LNCAP (cell line): ENCODE measurements at regions not wholly inside any gene's neighbourhood (a gene's known extent, or its start where the extent isn't known, plus 50 kb on each side); places are given as distances from the start of the nearest gene placed in this dataset.
A peak's percentile ranks its signal among the peaks of the same experiment; 100 is the strongest.

Experiments used
- TF ChIP-seq, protein P1 (sequence below): fragments of 450-650 bp; IDR thresholded peaks from 2 replicates; pipeline ENCODE4 v1.5.1; 2017; ENCODE audit warnings: mild to moderate bottlenecking

DNA sequence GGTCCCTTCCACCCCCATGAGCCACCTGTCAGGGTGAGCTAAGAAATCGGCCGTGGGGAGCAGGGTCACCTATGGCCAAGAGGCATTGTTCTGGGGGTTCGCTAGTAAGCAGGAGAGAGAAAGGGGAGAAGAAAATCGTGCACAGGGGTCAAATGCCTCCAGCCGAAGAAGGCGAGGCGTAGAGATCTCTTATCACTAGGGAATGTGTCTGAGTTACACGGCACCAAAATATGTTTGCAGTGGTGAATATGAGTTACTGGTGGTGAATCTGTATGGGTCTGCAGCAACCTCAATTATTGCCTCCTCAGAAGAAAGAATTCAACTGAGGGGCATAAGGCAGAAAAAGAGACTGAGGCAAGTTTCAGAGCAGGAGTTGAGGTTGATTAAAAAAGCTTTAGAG, 54.2 kb upstream of the RABGAP1L start:
- TF ChIP-seq, protein P1, sequence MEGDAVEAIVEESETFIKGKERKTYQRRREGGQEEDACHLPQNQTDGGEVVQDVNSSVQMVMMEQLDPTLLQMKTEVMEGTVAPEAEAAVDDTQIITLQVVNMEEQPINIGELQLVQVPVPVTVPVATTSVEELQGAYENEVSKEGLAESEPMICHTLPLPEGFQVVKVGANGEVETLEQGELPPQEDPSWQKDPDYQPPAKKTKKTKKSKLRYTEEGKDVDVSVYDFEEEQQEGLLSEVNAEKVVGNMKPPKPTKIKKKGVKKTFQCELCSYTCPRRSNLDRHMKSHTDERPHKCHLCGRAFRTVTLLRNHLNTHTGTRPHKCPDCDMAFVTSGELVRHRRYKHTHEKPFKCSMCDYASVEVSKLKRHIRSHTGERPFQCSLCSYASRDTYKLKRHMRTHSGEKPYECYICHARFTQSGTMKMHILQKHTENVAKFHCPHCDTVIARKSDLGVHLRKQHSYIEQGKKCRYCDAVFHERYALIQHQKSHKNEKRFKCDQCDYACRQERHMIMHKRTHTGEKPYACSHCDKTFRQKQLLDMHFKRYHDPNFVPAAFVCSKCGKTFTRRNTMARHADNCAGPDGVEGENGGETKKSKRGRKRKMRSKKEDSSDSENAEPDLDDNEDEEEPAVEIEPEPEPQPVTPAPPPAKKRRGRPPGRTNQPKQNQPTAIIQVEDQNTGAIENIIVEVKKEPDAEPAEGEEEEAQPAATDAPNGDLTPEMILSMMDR = no peak

DNA sequence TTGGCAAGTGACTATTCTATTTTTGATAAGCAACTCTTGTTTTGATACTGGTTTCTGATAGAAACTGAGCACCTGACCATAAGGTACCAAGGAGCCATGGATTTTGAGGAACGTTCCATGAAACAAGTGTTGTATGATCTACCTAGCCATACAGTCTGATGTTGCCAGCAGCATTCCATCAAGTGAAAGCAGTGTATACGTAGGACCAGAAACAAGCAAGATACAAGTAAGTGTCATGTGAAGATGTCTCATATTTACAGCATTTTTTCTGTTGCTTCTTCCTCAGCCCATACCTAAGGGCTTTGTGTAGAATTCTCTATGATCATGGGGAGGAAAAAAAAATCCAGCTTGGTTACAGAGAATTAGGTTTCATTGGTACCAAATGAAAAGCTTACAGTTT, 55.6 kb upstream of the RABGAP1L start:
- TF ChIP-seq, protein P1 = no peak

DNA sequence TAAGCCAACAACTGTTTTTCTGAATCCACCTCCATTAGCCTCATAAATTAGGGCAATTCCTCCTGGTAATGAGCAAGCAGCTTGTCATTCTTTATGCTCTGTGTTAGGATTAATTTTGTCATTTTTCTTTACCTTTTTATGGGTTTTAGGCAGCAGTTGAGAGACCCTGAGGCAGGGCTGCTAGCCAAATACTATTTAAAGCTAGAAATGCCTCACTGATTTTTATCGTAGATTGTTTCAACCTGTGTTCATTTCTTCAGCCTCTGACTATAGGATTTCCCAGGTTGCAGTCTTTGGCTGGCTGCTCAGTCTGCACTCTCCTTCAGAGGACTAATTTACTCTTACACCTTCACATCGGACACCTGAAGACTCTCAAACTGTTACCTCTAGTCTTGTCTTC, 61.9 kb upstream of the RABGAP1L start:
- TF ChIP-seq, protein P1 = no peak

DNA sequence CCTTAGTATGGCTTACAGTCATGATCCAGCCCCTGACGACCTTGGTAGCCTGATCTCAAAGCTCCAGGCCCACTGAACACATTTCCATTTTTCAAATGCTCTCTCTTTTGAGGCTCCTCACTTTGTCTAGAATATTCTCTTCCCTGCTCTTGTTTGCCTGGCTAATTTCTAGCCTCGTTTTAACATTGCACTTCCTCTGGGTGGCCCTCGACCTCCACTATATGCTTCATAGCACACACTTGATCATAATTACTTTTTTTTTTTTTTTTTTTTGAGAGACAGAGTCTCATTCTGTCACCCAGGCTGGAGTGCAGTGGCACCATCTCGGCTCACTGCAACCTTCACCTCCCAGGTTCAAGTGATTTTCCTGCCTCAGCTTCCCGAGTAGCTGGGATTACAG, 65.5 kb upstream of the RABGAP1L start:
- TF ChIP-seq, protein P1 = 0 out of 2 replicates have a peak, but pooled peaks have one; percentile 23

DNA sequence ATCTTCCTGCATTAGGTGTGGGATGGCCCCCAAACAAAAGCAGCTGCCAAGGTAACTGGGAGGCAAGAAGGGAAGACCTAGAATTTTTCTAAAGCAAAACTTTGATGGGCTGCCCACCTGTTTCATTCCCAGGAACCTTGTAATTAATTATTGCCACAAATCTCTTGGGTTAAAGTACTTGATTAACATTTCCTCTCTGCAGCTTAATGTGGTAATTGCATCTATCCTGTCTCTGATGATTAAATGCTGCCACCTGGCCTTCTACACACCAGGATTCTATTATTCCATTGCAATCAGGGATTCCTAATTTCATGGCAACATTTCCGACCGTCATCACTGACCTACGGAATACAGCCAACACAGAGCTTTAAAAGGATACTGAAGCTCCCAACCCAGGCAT, 68.3 kb upstream of the RC3H1 start:
- TF ChIP-seq, protein P1 = no peak

DNA sequence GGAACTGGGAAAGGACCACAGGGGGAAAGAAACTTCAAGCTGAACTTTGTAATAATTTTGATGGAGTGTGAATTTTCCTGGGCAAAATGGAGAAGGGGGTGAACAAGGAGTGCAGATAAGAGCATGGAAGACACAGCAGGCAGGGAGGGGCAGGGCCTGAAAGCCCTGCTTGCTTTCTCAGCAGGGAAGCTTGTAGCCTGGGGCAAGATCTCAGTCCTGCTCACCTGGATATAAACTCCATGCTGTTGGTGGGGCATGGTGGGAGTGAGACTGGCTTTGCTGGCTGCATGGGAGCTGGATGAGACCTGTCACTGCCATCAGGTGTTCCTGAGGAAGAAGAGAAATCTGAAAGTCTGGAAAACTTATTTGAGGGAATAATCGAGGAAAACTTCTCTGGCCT, 58.7 kb upstream of the RC3H1 start:
- TF ChIP-seq, protein P1 = no peak

DNA sequence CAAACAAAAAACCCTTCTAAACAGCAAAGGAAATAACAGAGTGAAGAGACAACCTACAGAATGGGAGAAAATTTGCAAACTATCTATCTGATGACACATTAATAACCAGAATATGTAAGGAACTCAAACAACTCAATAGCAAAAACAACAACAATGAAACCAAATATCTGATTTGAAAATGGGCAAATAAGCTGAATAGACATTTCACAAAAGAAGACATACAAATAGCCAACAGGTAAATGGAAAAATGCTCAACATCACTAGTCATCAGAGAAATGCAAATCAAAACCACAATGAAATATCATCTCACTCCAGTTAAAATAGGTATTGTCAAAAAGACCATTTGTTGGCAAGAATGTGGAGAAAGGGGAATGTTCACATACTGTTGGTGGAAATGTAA, 57.6 kb upstream of the RC3H1 start:
- TF ChIP-seq, protein P1 = no peak

DNA sequence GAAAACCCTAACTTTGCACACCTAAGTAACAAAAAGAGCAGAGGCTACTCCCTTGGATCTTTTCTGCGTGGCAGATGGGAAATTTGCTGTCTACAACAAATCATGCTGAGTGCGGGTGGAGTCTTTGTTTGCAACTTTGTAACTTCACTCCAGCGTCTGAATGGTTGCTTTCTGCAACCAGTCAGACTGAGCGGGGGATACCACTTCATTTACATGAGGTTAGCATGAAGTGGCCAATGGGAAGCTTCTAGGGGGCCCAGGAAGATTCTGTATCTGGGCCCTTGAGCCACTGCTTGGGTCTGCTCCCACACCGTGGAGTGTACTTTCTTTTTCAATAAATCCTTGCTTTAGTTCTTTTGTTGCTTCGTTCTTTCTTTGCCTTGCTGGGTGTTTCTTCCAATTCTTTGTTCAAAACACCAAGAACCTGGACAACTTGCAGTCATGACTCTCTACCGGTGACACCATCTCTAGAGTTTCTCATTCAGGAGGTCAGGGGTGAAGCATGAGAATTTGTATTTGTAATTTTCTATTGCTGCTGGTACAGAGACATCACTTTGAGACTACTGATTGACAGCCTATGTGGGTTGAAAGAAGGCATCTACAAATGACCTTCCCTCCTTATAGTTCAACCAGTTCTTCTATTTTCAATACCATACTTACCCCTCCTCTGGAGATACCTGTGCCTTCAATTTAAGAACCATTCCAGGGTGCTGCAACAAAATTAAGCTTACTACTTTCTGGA, 55.8 kb upstream of the RC3H1 start:
- TF ChIP-seq, protein P1 = no peak
